HG02981 (cell line): ENCODE measurements at regions not wholly inside any gene's neighbourhood (a gene's known extent, or its start where the extent isn't known, plus 50 kb on each side); places are given as distances from the start of the nearest gene placed in this dataset.

Experiments used
- ATAC-seq: cut with Tn5 transposase; IDR thresholded peaks from one replicate; pipeline ENCODE4 v1.9.1; 2021; ENCODE audit warnings: mild to moderate bottlenecking, moderate library complexity; ENCODE audit not compliant: unreplicated experiment

DNA sequence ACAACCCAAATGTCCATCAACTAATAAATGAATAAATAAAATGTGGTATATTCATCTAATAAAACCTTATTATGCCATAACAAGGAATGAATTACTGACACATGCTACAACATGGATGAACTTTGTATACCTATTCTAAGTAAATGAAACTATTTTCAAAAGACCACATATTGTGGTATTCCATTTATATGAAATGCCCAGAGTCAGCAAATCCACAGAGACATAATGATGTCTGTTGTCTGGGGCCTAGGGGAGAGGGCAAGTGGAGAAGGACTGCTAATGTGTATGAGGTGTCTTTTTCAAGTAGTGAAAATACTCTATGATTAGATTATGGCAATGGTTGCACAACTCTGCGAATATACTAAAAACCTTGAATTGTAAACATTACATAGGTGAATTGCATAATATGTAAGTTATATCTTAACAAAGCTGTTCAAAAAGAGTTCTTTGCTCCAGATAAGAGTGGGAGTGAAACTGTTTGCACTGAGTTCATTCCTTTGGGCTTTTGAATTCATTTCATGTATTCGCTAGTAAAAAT lies 464.2 kb downstream of the NUF2 start:
- no peak for ATAC-seq

DNA sequence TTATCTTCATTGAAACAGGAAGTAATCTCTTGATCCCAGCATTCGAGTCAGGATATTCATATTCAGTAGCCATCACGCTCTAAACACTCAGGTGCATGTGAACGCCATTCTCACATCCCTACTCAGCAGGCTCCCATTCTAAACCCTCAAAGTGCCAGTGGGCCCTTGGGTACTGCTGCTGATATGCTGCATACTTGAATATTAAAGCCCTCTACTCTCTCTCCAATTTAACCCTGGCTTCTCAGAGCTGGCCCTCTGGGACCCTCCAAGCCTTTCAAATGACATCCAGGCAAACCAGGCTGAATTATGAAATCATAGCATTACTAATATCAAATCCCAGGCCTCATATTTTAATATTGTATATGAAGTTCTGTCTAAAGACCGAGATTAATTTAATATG lies 468.2 kb downstream of the NUF2 start:
- ATAC-seq: no peak

DNA sequence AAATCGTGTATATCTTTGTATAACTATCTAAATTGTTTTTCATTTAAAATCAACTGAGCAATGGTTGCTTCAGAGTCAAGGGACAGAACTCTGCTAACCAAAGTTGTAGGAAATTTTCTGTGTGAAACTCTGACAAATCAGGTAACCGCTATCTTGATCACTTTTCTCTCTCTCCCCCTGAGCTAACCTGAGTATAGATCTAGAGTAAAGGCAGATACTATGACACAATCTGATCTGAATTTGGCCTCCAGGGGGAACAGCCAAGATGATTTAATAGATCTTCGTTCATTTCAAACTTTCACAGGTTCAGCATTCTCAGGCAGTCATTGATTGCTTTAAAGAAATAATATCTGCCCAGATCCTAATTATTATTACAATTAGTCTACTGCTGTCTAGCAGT lies 472.8 kb downstream of the NUF2 start:
- ATAC-seq: no peak

DNA sequence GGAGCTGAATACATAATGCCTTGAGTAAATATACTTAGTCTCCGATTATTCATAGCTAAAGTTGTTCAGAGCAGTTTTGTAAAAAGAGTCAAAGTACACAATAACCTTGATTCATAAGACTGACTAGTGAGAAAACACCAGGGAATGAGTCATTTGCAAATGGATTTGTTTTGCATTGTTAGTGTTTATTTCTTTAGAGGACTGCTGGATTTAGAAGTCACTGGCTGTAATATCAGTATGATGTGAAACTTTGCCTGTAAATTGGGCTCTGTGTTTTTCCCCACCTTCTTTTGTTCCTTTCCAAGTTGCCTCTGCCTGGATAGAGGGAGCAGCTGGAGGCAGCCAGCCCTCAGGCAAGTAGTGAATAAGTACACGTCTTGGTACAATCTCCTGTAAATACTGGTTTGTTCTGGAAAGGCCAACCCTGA lies 474.7 kb downstream of the NUF2 start:
- ATAC-seq: no peak

DNA sequence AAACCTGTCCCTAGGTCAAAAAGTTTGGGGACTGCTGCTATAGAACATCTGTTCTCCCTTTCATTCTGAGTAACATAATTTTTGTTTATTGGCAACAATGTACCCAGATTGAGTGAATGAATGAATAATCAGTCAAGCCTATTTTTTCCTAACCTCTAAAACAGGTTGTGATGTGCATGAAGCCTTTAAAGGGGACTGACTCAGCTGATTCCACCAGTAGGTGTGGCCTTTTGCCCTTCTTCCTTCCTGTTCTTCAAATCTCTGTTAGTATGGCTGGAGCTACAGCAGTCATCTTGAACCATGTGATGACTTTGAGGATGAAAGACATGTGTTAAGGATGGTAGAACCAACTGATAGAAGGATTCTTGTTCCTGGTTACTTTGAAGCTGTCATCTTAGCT lies 476.1 kb downstream of the NUF2 start:
- no peak for ATAC-seq

DNA sequence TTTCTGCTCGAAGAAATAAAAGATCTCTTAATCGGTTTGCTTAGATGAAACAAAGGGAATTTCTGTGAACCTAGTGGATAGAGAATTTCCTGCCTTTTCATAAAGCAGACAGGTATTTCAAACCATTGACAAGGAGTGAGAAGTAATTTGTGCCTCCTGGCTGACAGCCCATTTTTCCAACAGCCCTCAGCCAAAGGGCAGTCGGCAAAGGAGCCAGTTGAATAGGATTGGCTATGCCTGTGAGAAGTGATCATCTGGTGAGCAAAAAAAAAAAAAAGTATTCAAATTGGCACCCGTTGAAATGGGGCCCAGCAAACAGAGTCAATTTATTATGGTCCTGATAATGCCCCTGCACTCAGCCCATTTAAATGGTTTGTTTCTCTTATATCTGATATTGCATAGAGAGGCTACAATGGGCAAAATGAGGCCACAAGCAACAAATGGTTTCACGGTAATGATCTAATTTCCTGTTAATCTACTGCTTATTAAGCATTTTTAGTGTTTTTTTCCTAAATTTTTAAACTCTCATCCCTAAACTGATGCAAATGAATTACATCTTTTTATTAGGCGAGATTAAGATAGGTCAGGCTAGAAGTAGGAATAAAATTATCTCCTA lies 477.5 kb downstream of the NUF2 start:
- ATAC-seq: no peak

DNA sequence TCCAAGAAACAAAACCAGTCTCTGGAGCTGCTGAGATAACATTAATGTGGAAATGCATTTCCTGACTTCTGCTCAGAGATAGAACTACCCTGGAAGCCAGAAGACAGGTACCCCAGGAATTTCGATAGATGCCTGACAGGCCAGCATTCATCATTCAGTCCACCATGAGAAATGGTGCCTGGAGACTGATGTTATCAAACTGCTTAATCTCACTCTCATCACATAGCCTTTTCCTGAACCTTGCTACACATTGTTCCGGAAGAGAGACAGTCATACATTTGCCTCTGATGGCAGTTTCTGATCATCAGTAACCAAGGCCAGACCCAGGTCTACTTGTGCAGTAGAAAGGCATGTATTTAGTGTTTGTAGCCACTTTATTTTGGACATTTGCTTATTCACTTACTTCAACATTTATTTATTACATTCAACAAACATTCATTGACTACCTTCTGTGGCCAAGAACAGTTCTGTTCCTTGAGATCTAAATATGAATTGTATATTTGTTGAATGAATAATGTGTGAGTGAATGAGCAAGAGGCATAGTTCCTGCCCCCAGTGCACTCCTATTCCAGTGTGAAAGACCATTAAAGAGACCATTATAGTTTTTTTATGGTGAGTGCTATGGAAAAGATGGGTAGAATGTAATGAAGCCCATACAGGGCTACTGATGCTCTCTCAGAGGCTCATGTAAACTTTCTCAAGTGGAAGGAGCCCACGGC lies 485.7 kb downstream of the NUF2 start:
- ATAC-seq: no peak

DNA sequence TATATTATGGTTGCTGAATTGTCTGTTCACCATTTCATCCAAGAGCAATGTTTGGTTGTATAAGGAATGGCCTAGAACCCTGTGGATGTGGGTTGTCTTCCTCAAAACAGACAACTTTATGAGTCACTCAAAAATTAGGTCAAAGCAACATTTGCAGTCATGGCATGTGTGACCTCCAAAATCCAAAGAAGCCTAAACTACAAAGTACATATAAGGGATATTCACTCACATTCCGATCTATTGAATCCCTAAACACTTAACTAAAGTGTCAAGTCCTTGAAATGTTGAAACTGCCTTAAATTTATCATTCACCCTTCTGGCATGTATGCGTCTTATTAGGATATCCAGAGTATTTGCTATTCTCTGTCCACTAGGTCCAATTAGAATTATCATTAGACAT lies 491.5 kb downstream of the NUF2 start:
- no peak for ATAC-seq

DNA sequence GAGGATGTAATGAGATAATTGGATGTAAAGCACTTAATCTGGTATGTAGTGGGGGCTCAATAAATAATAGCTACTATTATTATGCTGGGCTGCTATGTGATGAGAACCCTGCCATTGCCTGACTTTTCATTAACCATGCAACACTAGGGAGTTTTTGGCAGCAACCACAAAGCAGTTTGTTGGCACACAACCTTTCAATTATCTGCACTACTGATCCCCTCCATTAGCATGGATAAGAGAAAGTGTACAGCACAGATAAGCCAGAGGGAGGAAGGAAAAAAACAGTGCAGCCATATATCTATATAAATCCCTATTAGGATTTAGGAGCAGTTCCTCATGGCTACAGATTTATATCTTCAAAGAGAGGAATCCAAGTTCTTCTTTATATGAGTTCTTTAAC lies 498.5 kb downstream of the NUF2 start:
- ATAC-seq: no peak

DNA sequence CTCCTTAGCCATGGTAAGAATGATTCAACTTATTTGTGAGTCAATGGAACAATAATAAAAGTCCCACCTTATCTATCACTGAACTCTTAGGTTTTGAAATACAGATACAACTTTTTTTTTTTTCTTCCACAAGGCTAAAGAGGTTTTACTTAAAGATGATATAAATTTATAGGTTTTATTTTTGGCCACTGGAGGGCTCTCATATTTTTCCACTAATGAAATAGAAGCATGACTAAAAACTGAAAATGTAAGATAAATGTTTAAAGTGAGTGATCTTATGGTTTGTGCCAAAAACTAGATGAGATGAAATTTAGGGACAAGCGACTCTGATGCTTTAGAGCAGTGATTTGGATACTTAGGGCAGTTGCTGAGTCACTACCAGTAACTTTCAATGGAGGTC lies 499.0 kb downstream of the NUF2 start:
- no peak for ATAC-seq

DNA sequence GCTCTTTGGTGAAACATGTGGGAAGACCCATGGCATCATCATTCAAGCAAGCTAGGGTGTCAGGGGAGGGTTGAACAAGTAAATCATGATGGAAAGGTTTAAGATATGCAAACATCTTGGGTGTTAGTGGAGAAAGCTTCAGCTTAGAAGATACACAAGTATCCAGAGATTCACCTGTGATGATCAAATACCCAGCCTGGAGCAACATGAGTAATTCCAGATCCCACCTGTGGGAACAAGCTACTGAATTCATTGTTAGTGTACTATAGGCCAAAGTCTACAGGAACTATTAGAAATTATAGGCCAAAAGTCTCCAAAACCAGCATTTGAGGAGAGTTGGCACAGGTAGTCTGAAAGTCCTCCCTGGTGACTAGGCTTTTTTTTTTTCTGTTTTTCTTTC lies 499.9 kb downstream of the NUF2 start:
- no peak for ATAC-seq

DNA sequence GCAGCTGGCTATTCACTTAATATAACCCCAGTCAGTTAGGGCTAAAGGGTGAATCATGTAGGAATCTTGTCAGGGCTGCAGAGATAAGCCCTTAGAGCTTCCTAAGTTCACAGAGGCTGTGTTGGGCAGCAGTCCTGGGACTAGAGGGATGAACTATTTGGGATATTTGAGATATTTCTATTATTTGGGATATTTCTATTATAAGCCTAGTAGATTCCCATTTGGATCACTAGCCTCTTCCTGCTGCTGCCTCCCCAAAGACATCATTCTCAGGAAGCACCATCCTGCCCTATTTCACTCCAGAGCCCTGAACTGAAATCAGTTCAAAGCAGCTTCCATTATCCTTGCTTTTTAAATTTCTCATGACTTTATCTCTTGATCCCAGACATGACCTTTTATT lies 501.3 kb downstream of the NUF2 start:
- ATAC-seq: no peak

DNA sequence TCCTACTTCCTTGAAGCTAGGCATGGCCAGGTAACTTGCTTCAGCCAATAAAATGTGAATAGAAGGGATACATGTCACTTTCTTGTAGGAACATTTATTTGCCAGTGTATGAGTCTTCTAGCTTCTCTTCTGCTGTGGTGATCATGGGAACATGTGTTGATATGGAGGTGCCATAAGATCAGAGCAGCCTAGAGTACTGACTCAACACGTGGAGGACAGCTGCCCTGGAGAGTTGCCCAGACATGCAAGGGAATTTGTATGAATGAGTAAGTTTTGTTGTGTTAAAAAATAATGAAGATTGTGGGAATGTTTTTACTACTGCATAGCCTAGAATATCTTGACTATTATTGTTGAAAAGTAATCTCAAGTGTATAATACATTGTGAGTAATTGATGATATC lies 502.3 kb downstream of the NUF2 start:
- no peak for ATAC-seq

DNA sequence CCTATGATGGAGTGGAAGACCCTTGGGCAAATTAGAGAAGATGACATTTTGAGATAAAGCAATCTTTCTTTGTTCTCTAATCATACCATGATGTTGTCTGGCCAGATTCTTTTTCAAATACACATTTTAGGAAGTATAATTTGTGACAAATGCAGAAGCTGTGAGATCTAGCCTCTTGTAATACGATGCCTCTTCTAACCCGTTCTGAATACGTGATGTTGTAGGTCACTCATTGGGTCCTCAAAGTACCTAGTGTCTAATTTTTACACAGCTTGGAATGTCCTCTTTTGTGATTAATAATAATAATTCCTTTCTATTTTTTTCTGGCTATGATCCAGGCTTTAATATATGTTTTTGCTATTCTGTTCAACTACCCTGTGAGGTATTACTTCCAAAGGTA lies 502.7 kb downstream of the NUF2 start:
- ATAC-seq: no peak

DNA sequence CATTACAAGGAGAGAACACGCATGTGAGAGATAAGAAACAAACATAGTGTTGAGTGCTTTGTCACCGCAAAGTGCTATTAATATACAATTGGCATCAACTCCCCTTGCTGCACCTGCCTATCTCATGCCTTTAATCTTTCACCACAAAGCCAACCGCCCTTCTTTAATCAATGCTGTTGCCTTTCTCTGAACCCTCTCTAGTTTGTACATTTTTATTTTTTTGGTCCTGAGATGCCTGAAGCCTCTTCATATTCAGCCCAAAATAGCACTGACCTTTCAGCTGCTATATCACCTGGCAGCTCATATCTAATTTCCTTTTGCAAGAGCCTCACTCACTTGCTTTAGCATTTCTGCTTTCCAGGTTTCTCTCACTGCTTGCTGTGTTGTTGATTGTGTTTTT lies 504.7 kb downstream of the NUF2 start:
- ATAC-seq: no peak

DNA sequence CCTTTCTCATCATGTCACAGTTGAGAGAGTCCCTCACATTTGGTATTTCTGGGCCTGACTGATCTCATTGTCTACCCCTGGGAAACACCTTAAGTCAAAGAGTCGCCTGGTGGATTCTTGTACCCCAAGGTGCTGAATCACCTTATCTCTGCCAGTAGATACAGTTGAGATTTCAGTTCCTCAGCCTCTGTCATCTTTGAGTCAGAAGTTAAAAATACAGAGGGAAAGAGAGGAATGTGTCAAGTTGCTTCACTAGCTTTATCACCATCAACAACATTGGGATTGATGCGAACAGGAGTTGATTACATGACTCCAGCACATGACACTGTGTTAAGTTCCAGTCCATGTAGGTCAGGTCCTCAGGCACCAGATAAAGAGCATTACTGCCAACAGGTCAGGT lies 513.0 kb downstream of the NUF2 start:
- no peak for ATAC-seq

DNA sequence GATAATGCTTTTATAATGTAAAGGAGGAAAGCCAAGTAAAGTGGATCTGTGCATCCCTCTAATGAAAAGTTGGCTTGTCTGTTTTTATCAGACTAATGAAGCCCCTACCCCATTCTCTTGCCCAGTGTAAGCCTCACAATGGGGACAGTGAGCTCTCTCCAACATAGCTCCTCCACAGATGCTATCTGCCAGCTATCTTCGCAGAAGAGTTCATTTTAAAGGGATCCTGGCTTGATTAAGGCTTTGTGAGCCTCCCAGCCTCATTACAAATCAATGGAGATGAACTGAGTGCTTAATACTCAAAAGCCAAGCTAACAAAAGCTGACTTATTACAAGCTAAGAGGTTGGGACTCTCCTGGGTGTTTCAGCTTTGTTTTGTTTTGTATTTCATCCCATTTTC lies 514.7 kb downstream of the NUF2 start:
- no peak for ATAC-seq

DNA sequence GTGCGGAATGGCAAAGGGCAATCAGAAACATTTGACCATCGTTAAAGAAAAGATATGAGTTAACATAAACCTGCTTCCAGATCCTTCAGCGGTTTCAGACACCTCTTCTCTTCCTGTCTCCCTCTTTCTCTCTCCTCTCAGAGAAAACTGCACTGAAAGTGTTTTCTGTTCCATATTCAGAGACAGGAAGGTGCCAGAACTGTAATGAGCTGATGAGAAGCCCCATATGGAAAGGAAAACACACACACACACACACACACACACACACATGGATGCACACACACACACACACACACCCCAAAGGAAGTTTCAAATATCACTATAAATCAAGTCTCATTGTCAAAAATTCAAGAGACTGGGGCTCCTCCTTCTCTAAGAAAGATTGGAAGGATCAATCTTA lies 515.5 kb downstream of the NUF2 start:
- no peak for ATAC-seq

DNA sequence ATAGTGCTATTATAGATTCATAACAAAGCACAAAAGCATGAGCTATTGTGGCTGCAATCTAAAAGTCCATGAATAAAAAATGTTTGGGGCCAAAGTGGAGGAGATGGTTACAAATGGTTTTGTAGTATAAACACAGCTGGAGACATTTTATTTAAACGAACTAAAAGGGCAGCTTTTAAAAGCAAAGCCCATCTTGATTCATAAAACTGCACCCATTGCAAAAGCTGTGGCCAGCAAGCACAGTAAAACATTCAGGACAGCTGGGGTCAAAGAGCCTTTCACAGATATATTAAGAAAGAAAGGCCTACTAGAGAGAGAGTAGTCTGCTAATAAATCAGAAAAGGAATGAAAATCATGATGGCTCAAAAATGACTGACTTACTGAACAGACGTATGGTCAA lies 520.8 kb downstream of the NUF2 start:
- ATAC-seq: no peak

DNA sequence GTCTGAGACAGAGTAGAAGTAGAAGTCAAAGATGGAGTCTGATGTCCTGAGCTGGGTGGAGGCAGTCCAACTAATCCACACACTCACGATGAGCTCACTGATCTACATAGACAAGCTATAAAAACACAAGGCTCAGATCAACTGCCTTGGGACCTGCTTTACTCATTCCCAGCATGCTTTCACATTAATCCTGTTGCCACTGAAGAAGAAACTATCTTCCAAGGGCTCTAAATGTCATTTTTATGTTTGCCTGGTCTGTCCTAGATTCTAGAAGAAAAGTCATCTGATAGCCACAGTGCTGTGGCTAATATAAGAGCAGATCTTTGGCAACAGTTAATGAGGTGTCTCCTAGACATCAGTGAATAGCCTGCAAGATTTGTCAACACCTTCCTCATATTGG lies 522.7 kb downstream of the NUF2 start:
- ATAC-seq: no peak

DNA sequence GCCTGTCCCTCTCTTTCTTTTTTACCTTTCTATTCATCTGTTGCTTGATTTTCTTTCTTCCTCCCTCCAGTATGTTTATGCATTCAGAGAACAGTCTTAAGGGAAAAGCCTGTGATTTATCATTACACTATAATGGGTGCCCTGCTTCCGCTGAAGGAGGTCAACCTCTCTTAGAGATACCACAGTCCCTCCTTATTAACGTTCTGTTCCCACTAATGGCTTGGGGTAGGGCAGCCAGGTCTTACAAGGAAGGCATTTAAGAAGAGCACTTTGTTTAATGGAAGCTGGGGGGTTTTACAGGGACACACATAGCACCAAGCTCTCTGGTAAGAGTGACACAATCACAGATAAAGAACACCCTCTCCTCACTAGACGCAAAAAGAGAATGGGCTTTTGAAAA lies 523.5 kb downstream of the NUF2 start:
- no peak for ATAC-seq

DNA sequence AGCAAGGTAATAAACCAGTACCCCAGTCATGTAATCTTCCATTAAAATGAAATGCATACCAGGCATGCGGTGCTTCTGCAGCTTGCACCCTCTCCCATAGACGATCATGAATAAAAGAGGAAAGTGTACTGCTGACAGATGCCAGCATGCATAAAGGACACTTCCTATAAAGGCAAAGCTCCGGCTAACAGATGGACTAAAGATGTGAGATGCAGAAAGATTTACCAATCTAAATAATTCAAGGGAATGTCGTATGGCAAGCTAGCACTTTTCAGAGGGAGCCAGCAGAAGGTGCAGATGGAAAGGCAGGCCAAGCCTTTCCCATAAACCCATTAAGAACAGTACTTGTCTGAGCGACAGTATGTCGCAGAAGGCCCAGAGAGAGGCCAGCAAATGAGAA lies 542.0 kb downstream of the NUF2 start:
- no peak for ATAC-seq

DNA sequence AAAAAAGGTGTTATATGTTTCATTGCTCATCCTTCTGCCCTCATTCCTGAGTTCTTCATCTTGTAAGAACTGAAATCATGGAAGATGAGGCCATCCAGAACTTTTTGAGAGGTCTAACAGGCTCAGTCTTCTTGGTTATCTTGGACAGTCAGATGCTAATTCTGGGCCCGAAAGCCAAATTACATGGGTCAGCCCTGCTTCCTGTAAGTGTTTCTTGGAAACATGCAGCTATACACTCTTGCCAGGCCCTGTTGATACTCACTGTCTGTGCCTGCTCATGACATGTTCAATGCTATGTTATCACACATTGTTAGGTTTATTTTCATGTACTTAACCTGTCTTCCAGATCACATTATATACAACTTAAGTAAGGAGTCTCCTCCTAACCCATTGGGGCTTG lies 542.5 kb downstream of the NUF2 start:
- no peak for ATAC-seq
